ENCODE measurements at regions not wholly inside any gene's neighbourhood (a gene's known extent, or its start where the extent isn't known, plus 50 kb on each side); places are given as distances from the start of the nearest gene placed in this dataset.

- TF ChIP-seq, protein P1, sequence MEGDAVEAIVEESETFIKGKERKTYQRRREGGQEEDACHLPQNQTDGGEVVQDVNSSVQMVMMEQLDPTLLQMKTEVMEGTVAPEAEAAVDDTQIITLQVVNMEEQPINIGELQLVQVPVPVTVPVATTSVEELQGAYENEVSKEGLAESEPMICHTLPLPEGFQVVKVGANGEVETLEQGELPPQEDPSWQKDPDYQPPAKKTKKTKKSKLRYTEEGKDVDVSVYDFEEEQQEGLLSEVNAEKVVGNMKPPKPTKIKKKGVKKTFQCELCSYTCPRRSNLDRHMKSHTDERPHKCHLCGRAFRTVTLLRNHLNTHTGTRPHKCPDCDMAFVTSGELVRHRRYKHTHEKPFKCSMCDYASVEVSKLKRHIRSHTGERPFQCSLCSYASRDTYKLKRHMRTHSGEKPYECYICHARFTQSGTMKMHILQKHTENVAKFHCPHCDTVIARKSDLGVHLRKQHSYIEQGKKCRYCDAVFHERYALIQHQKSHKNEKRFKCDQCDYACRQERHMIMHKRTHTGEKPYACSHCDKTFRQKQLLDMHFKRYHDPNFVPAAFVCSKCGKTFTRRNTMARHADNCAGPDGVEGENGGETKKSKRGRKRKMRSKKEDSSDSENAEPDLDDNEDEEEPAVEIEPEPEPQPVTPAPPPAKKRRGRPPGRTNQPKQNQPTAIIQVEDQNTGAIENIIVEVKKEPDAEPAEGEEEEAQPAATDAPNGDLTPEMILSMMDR (IDR thresholded peaks at IDR 0.05 in 8 of 11, conservative IDR thresholded peaks at IDR 0.05 in 3 of 11), result no peak
- TF ChIP-seq POLR2A (IDR thresholded peaks at IDR 0.05) (no peak), POLR2AphosphoS5 (IDR thresholded peaks at IDR 0.05) (no peak)
Observed at GRCh38 chr3:157754451-157754850, 251.2 kb upstream of the VEPH1 start.
